NCI-H2107 treated with DMSO at 0.1 percent for 48 hours (cell line): ENCODE measurements at regions not wholly inside any gene's neighbourhood (a gene's known extent, or its start where the extent isn't known, plus 50 kb on each side); places are given as distances from the start of the nearest gene placed in this dataset.

Experiments
- DNase-seq: peaks from one replicate; lab custom pipeline; 2025; ENCODE audit not compliant: unreplicated experiment; lab: John Stamatoyannopoulos, UW

- no peak for DNase-seq
Observed at GRCh38 chr9:16128003-16128402, 575.2 kb downstream of the CCDC171 start.

GRCh38 chr9:16131264-16131663, 578.4 kb downstream of the CCDC171 start:
- DNase-seq: no peak

- no peak for DNase-seq
Observed at GRCh38 chr9:16132513-16132912, 579.7 kb downstream of the CCDC171 start.

GRCh38 chr9:16133032-16133431, 580.2 kb downstream of the CCDC171 start:
- DNase-seq: no peak

GRCh38 chr9:16133556-16134227, 580.8 kb downstream of the CCDC171 start:
- DNase-seq: peak; percentile 11

- no peak for DNase-seq
Observed at GRCh38 chr9:16134351-16134750, 581.5 kb downstream of the CCDC171 start.

- no peak for DNase-seq
Observed at GRCh38 chr9:16135968-16136367, 583.1 kb downstream of the CCDC171 start.

- DNase-seq: no peak
Observed at GRCh38 chr9:16136451-16136850, 583.6 kb downstream of the CCDC171 start.

GRCh38 chr9:16136961-16137360, 584.1 kb downstream of the CCDC171 start:
- no peak for DNase-seq

- DNase-seq: no peak
Observed at GRCh38 chr9:16138561-16139491, 586.0 kb downstream of the CCDC171 start.

GRCh38 chr9:16139774-16140173, 586.9 kb downstream of the CCDC171 start:
- no peak for DNase-seq

- DNase-seq: no peak
Observed at GRCh38 chr9:16143310-16143709, 590.5 kb downstream of the CCDC171 start.

GRCh38 chr9:16143947-16144890, 591.4 kb downstream of the CCDC171 start:
- DNase-seq: peak; percentile 32

- no peak for DNase-seq
Observed at GRCh38 chr9:16145196-16145950, 592.5 kb downstream of the CCDC171 start.

GRCh38 chr9:16147726-16148125, 594.9 kb downstream of the CCDC171 start:
- DNase-seq: no peak

GRCh38 chr9:16150501-16150900, 597.7 kb downstream of the CCDC171 start:
- no peak for DNase-seq

- DNase-seq: peak; percentile 66
Observed at GRCh38 chr9:16150938-16151650, 598.3 kb downstream of the CCDC171 start.

- DNase-seq: no peak
Observed at GRCh38 chr9:16152276-16153101, 599.6 kb downstream of the CCDC171 start.

GRCh38 chr9:16153221-16153620, 600.4 kb downstream of the CCDC171 start:
- no peak for DNase-seq
